Upper lobe of right lung (tissue), 1 donor: ENCODE measurements at regions not wholly inside any gene's neighbourhood (a gene's known extent, or its start where the extent isn't known, plus 50 kb on each side); places are given as distances from the start of the nearest gene placed in this dataset.
A peak's percentile ranks its signal among the peaks of the same experiment; 100 is the strongest.

Experiments used
- ATAC-seq: fragments of 200-7000 bp; cut with Tn5 transposase; one replicate; pipeline ENCODE4 v1.9.1; 2020; ENCODE audit warnings: mild to moderate bottlenecking, moderate library complexity
- DNase-seq: peaks from one replicate; pipeline ENCODE4 v3.0.0-alpha.2; 2020
- H3K27ac ChIP-seq: fragments of 200-600 bp; one replicate; pipeline ENCODE4 v1.8.0; 2022
- H3K27me3 ChIP-seq: fragments of 200-600 bp; one replicate; pipeline ENCODE4 v1.8.0; 2022; ENCODE audit warnings: mild to moderate bottlenecking
- H3K36me3 ChIP-seq: fragments of 200-600 bp; one replicate; pipeline ENCODE4 v1.8.0; 2022
- H3K4me1 ChIP-seq: fragments of 200-600 bp; one replicate; pipeline ENCODE4 v1.8.0; 2022
- H3K4me3 ChIP-seq: fragments of 200-600 bp; one replicate; pipeline ENCODE4 v1.8.0; 2022; ENCODE audit warnings: mild to moderate bottlenecking
- H3K9me3 ChIP-seq: fragments of 200-600 bp; one replicate; pipeline ENCODE4 v1.8.0; 2022
- intact Hi-C: fragments of 100-400 bp; cut with DNase I; formaldehyde crosslinking; loops from one replicate; pipeline ENCODE4 v1.11.0; 2022
- TF ChIP-seq, protein P1 (sequence below): fragments of 200-600 bp; IDR thresholded peaks from one replicate; pipeline ENCODE4 v1.8.0; 2022; ENCODE audit warnings: antibody characterized with exemption
- donor health status: DM: no; HTN: yes; CAD: no; lungs with severe emphysema.

- intact Hi-C loops = no loop called here
- ATAC-seq = no peak
- no peak overlapping the region for H3K4me3 ChIP-seq
These were observed 310.6 kb upstream of the BTBD3 start for GRCh38 chr20:11607047-11607446.

GRCh38 chr20:11608736-11609135 lies 309.0 kb upstream of the BTBD3 start:
- no peaks in the 10 kb centered on the region for H3K36me3 ChIP-seq
- DNase-seq (no peak), ATAC-seq (peak; percentile 28)
- no peaks in the 10 kb centered on the region for H3K27me3 ChIP-seq
- no peak overlapping the region for H3K4me3 ChIP-seq
- intact Hi-C loops = no loop called here
- H3K27ac ChIP-seq = no peak overlapping the region
- H3K9me3 ChIP-seq = no peaks in the 10 kb centered on the region
- TF ChIP-seq, protein P1, sequence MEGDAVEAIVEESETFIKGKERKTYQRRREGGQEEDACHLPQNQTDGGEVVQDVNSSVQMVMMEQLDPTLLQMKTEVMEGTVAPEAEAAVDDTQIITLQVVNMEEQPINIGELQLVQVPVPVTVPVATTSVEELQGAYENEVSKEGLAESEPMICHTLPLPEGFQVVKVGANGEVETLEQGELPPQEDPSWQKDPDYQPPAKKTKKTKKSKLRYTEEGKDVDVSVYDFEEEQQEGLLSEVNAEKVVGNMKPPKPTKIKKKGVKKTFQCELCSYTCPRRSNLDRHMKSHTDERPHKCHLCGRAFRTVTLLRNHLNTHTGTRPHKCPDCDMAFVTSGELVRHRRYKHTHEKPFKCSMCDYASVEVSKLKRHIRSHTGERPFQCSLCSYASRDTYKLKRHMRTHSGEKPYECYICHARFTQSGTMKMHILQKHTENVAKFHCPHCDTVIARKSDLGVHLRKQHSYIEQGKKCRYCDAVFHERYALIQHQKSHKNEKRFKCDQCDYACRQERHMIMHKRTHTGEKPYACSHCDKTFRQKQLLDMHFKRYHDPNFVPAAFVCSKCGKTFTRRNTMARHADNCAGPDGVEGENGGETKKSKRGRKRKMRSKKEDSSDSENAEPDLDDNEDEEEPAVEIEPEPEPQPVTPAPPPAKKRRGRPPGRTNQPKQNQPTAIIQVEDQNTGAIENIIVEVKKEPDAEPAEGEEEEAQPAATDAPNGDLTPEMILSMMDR = no peak
- H3K4me1 ChIP-seq = no peaks in the 10 kb centered on the region

More at GRCh38 chr20:11607047-11607446, 310.6 kb upstream of the BTBD3 start:
- H3K27ac ChIP-seq = no peak overlapping the region
- no peaks in the 10 kb centered on the region for H3K36me3 ChIP-seq
- H3K4me1 ChIP-seq = no peaks in the 10 kb centered on the region
- DNase-seq = no peak
- H3K27me3 ChIP-seq = no peaks in the 10 kb centered on the region
- TF ChIP-seq, protein P1 = no peak
- no peaks in the 10 kb centered on the region for H3K9me3 ChIP-seq

DNA sequence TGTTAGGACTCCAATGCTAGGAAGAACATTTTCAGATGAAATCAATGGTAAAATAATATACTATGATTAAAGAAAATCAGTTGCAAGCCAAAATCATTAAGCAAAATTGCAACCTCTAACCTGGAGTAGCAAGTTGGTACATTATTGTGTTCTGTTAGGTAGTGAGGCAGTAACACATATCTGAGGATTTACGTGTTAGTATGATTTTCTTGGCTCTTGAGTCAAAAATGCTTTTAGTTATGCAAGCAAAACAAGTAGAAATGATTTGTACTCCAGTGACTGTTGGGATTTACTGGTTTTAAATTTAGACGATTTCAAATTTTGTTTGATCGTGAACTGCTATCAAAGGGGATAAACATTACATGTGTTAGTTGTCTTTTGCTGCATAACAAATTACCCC lies 293.0 kb upstream of the BTBD3 start:
- ATAC-seq (no peak), DNase-seq (no peak)
- intact Hi-C loops = no loop called here
- no peaks in the 10 kb centered on the region for H3K4me1 ChIP-seq
- no peak overlapping the region for H3K4me3 ChIP-seq
- no peaks in the 10 kb centered on the region for H3K9me3 ChIP-seq
- no peaks in the 10 kb centered on the region for H3K27me3 ChIP-seq
- TF ChIP-seq, protein P1 = no peak
- H3K36me3 ChIP-seq = no peaks in the 10 kb centered on the region
- no peak overlapping the region for H3K27ac ChIP-seq

- H3K9me3 ChIP-seq = no peaks in the 10 kb centered on the region
- no peaks in the 10 kb centered on the region for H3K4me1 ChIP-seq
- H3K27ac ChIP-seq = no peak overlapping the region
- ATAC-seq (no peak), DNase-seq (no peak)
- TF ChIP-seq, protein P1 = no peak
- no peaks in the 10 kb centered on the region for H3K27me3 ChIP-seq
- no peaks in the 10 kb centered on the region for H3K36me3 ChIP-seq
- no peak overlapping the region for H3K4me3 ChIP-seq
- intact Hi-C loops = no loop called here
These were observed 291.1 kb upstream of the BTBD3 start for GRCh38 chr20:11626551-11626950.

GRCh38 chr20:11642866-11643265 lies 274.8 kb upstream of the BTBD3 start:
- intact Hi-C loops = no loop called here
- H3K4me3 ChIP-seq = no peak overlapping the region
- no peaks in the 10 kb centered on the region for H3K27me3 ChIP-seq
- no peak overlapping the region for H3K27ac ChIP-seq
- no peaks in the 10 kb centered on the region for H3K9me3 ChIP-seq
- H3K36me3 ChIP-seq = no peaks in the 10 kb centered on the region
- DNase-seq = no peak
- no peaks in the 10 kb centered on the region for H3K4me1 ChIP-seq
- TF ChIP-seq, protein P1 = no peak
- no peak for ATAC-seq

GRCh38 chr20:11646359-11646758 lies 271.3 kb upstream of the BTBD3 start:
- DNase-seq = no peak
- ATAC-seq = peak; percentile 39
- H3K27ac ChIP-seq = no peak overlapping the region
- no peaks in the 10 kb centered on the region for H3K27me3 ChIP-seq
- H3K4me3 ChIP-seq = no peak overlapping the region
- no peaks in the 10 kb centered on the region for H3K36me3 ChIP-seq
- intact Hi-C loops = no loop called here
- no peaks in the 10 kb centered on the region for H3K4me1 ChIP-seq
- no peaks in the 10 kb centered on the region for H3K9me3 ChIP-seq
- TF ChIP-seq, protein P1 = no peak
